ENCODE measurements at regions not wholly inside any gene's neighbourhood (a gene's known extent, or its start where the extent isn't known, plus 50 kb on each side); places are given as distances from the start of the nearest gene placed in this dataset.

DNA sequence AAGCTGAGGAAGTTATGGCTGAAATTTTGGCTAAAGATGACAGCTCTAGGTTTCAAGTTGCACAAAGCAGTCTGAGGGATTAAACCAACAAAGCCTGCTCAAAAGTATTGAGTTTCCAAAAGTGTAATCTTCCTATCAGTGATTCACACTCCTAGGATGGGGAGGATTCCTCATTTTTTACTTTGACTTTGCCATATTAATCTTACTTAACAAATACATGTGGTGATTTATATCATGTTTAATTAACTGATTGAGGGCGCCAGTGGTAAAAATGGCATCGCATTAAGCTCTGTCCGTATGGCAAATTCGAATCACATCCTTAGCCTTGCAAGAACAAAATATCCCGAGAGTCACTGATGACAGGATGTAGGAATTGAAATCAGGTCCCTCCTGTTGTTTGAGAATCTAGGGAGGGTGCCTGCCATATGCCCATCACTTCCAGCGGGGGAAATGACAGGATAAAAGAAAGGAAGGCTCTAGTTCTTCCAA lies 78.1 kb upstream of the ETAA1 start:
- no peak overlapping the region for H3K4me2 ChIP-seq (ENCODE audit: low read length)
- H3K9me2 ChIP-seq (replicated peaks; ENCODE audit: control insufficient read depth, low read length) = no peaks in the 10 kb centered on the region
- H3F3A ChIP-seq (ENCODE audit: control insufficient read depth, insufficient read depth) = no peaks in the 10 kb centered on the region
- no peaks in the 10 kb centered on the region for H4K20me1 ChIP-seq (ENCODE audit: control insufficient read depth, insufficient read depth, low read depth, low read length)
- no peaks in the 10 kb centered on the region for H3K36me3 ChIP-seq (ENCODE audit: control insufficient read depth, low read length)
- H3K4me1 ChIP-seq (ENCODE audit: control insufficient read depth, low read length) = no peaks in the 10 kb centered on the region
- H3K27me3 ChIP-seq (ENCODE audit: control insufficient read depth, low read length) = no peaks in the 10 kb centered on the region
- H3K79me2 ChIP-seq (ENCODE audit: control insufficient read depth, low read length) = no peaks in the 10 kb centered on the region
- H3K27ac ChIP-seq (ENCODE audit: low read depth, low read length) = no peak overlapping the region
- TF ChIP-seq EZH2phosphoT487 (IDR thresholded peaks at IDR 0.05; ENCODE audit: borderline replicate concordance, low read length) = no peak
- H3K9me3 ChIP-seq (ENCODE audit: control insufficient read depth, insufficient read depth, low read length) = no peaks in the 10 kb centered on the region
- no peak overlapping the region for H3K4me3 ChIP-seq (ENCODE audit: low read length)

DNA sequence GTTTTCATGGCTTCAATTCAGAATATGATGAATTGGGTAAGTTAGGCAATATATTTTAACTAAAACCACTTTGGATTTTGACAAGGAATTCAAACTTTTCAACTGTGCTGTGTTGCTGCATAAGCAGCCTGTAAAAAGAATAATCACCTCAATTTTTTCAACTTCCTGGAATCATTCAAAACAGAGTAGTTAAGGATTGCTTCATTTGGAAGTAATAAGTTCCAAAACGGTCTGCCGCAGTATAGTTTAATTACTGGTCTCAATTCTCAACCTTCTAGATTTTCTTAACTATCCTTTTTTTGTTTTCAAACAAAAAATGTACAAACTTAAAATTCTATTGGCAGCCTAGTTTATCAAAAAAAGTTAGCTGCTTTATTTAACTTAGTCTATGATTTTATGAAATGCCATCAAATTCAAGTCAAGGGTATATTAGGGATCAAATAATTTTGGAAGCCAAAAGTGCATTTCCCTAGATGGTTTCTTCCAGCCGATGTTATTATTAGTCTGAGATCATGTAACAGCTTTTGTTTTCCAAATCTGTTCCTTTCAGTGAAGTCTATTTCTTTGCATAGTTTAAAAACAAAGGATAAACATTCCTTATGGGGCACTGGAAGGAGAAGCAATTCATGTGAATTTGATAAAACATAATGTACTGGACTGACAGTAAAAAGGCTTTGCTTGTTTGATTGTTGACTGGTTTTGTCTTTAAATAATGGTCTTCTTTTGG lies 76.1 kb upstream of the ETAA1 start:
- H3K9me2 ChIP-seq (replicated peaks; ENCODE audit: control insufficient read depth, low read length) = no peaks in the 10 kb centered on the region
- no peak overlapping the region for H3K4me3 ChIP-seq (ENCODE audit: low read length)
- TF ChIP-seq EZH2phosphoT487 (IDR thresholded peaks at IDR 0.05; ENCODE audit: borderline replicate concordance, low read length) = no peak
- TF ChIP-seq, protein P1, sequence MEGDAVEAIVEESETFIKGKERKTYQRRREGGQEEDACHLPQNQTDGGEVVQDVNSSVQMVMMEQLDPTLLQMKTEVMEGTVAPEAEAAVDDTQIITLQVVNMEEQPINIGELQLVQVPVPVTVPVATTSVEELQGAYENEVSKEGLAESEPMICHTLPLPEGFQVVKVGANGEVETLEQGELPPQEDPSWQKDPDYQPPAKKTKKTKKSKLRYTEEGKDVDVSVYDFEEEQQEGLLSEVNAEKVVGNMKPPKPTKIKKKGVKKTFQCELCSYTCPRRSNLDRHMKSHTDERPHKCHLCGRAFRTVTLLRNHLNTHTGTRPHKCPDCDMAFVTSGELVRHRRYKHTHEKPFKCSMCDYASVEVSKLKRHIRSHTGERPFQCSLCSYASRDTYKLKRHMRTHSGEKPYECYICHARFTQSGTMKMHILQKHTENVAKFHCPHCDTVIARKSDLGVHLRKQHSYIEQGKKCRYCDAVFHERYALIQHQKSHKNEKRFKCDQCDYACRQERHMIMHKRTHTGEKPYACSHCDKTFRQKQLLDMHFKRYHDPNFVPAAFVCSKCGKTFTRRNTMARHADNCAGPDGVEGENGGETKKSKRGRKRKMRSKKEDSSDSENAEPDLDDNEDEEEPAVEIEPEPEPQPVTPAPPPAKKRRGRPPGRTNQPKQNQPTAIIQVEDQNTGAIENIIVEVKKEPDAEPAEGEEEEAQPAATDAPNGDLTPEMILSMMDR (IDR thresholded peaks at IDR 0.05; ENCODE audit: low read depth, low read length, poor library complexity, severe bottlenecking) = no peak
- H3K79me2 ChIP-seq (ENCODE audit: control insufficient read depth, low read length) = no peaks in the 10 kb centered on the region
- no peak overlapping the region for H3K4me2 ChIP-seq (ENCODE audit: low read length)
- H3K27me3 ChIP-seq (ENCODE audit: control insufficient read depth, low read length) = no peaks in the 10 kb centered on the region
- no peaks in the 10 kb centered on the region for H3F3A ChIP-seq (ENCODE audit: control insufficient read depth, insufficient read depth)
- no peak overlapping the region for H3K27ac ChIP-seq (ENCODE audit: low read depth, low read length)
- H3K36me3 ChIP-seq (ENCODE audit: control insufficient read depth, low read length) = no peaks in the 10 kb centered on the region
- no peaks in the 10 kb centered on the region for H3K9me3 ChIP-seq (ENCODE audit: control insufficient read depth, insufficient read depth, low read length)
- H4K20me1 ChIP-seq (ENCODE audit: control insufficient read depth, insufficient read depth, low read depth, low read length) = no peaks in the 10 kb centered on the region
- H3K4me1 ChIP-seq (ENCODE audit: control insufficient read depth, low read length) = no peaks in the 10 kb centered on the region

DNA sequence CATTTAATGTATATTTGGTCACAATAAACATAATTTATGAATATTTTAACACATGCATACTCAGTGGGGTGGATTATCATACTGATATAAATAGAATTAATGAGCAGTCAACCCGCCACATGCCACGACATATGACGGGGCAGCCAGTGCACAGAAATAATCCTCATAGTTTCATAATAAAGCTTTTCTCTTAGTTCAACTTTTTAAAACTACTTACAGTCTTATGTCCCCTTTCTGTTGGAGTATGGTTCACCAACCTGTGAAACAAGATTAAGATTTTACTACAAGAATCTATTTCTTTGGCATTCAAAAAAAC lies 75.6 kb upstream of the ETAA1 start:
- no peaks in the 10 kb centered on the region for H3K4me1 ChIP-seq (ENCODE audit: control insufficient read depth, low read length)
- H3K79me2 ChIP-seq (ENCODE audit: control insufficient read depth, low read length) = no peaks in the 10 kb centered on the region
- no peak for TF ChIP-seq EZH2phosphoT487 (IDR thresholded peaks at IDR 0.05; ENCODE audit: borderline replicate concordance, low read length)
- TF ChIP-seq, protein P1 (IDR thresholded peaks at IDR 0.05; ENCODE audit: low read depth, low read length, poor library complexity, severe bottlenecking) = no peak
- H3K4me2 ChIP-seq (ENCODE audit: low read length) = no peak overlapping the region
- H3K27ac ChIP-seq (ENCODE audit: low read depth, low read length) = no peak overlapping the region
- no peaks in the 10 kb centered on the region for H3F3A ChIP-seq (ENCODE audit: control insufficient read depth, insufficient read depth)
- H3K9me3 ChIP-seq (ENCODE audit: control insufficient read depth, insufficient read depth, low read length) = no peaks in the 10 kb centered on the region
- no peaks in the 10 kb centered on the region for H3K36me3 ChIP-seq (ENCODE audit: control insufficient read depth, low read length)
- no peaks in the 10 kb centered on the region for H4K20me1 ChIP-seq (ENCODE audit: control insufficient read depth, insufficient read depth, low read depth, low read length)
- no peak overlapping the region for H3K4me3 ChIP-seq (ENCODE audit: low read length)
- H3K27me3 ChIP-seq (ENCODE audit: control insufficient read depth, low read length) = no peaks in the 10 kb centered on the region
- H3K9me2 ChIP-seq (replicated peaks; ENCODE audit: control insufficient read depth, low read length) = no peaks in the 10 kb centered on the region

DNA sequence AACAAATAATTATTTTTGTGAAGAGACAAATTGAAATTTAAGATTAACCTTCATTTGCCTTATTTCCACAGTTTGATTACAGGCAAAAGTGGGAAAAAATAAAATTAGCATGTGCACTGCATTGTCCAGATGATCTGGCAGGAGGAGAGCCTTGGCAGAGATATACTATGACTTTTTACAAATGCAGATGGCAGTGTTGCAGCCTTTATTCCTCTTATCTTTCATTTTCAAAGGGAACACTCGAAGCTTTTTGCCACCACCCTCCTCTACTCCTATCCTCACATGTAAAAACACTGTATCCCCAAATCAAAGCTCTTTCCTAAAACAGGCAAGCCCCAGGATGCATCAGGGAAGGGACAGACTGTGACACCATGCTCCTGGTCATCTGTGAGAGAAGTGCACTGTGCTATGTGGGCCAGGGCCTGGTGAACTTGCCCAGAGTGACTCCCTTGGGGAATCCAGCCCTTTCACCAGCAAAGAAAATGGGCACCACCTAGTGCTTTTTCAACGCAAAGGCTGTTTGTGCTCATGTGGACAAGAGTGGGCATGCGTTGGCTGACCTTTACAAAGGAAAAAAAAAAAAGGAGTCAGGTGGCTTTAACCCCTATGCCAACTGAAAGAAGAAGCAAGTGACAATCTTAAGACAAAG lies 74.7 kb upstream of the ETAA1 start:
- no peaks in the 10 kb centered on the region for H3K27me3 ChIP-seq (ENCODE audit: control insufficient read depth, low read length)
- no peaks in the 10 kb centered on the region for H3K4me1 ChIP-seq (ENCODE audit: control insufficient read depth, low read length)
- no peaks in the 10 kb centered on the region for H3F3A ChIP-seq (ENCODE audit: control insufficient read depth, insufficient read depth)
- H3K27ac ChIP-seq (ENCODE audit: low read depth, low read length) = no peak overlapping the region
- no peak overlapping the region for H3K4me3 ChIP-seq (ENCODE audit: low read length)
- H3K9me2 ChIP-seq (replicated peaks; ENCODE audit: control insufficient read depth, low read length) = no peaks in the 10 kb centered on the region
- H4K20me1 ChIP-seq (ENCODE audit: control insufficient read depth, insufficient read depth, low read depth, low read length) = no peaks in the 10 kb centered on the region
- no peak overlapping the region for H3K4me2 ChIP-seq (ENCODE audit: low read length)
- TF ChIP-seq, protein P1 (IDR thresholded peaks at IDR 0.05; ENCODE audit: low read depth, low read length, poor library complexity, severe bottlenecking) = no peak
- no peaks in the 10 kb centered on the region for H3K79me2 ChIP-seq (ENCODE audit: control insufficient read depth, low read length)
- H3K36me3 ChIP-seq (ENCODE audit: control insufficient read depth, low read length) = no peaks in the 10 kb centered on the region
- no peaks in the 10 kb centered on the region for H3K9me3 ChIP-seq (ENCODE audit: control insufficient read depth, insufficient read depth, low read length)
